ENCODE measurements at regions not wholly inside any gene's neighbourhood (a gene's known extent, or its start where the extent isn't known, plus 50 kb on each side); places are given as distances from the start of the nearest gene placed in this dataset.

GRCh38 chr9:84617411-84618029 lies 52.0 kb upstream of the NTRK2 start:
- TF ChIP-seq GATA2 (IDR thresholded peaks at IDR 0.05; ENCODE audit: low read depth, low read length) (peak; percentile 83), GATA3 (IDR thresholded peaks at IDR 0.05; ENCODE audit: low read depth, low read length) (peak; percentile 67)
